KMS-11 (cell line): ENCODE measurements at regions not wholly inside any gene's neighbourhood (a gene's known extent, or its start where the extent isn't known, plus 50 kb on each side); places are given as distances from the start of the nearest gene placed in this dataset.
"Not testable (repeated sequence)": the region's sequence is repeated elsewhere in the genome, so short reads cannot be mapped to it uniquely, and the experiment has no call there.

Experiments used
- H2AFZ ChIP-seq: fragments of 200-600 bp; sonication (generic); 2 replicates; pipeline ENCODE4 v1.6.1; 2016; ENCODE audit warnings: antibody characterized with exemption, mixed run types, low read depth
- H3K27ac ChIP-seq: fragments of 200-600 bp; sonication (generic); 2 replicates; pipeline ENCODE4 v1.6.1; 2016; ENCODE audit warnings: mild to moderate bottlenecking, mixed run types
- H3K27me3 ChIP-seq: fragments of 200-600 bp; sonication (generic); 2 replicates; pipeline ENCODE4 v1.6.1; 2017; ENCODE audit warnings: mild to moderate bottlenecking, low read depth, mixed run types, moderate library complexity; ENCODE audit not compliant: insufficient read depth
- H3K36me3 ChIP-seq: fragments of 200-600 bp; sonication (generic); 2 replicates; pipeline ENCODE4 v1.6.1; 2017; ENCODE audit warnings: mild to moderate bottlenecking, mixed run types; ENCODE audit not compliant: insufficient read depth
- H3K4me1 ChIP-seq: fragments of 200-600 bp; sonication (generic); 2 replicates; pipeline ENCODE4 v1.6.1; 2016; ENCODE audit warnings: mild to moderate bottlenecking, low read depth, mixed run types; ENCODE audit not compliant: poor library complexity, severe bottlenecking
- H3K4me2 ChIP-seq: fragments of 200-600 bp; sonication (generic); 2 replicates; pipeline ENCODE4 v1.7.0; 2016; ENCODE audit warnings: mild to moderate bottlenecking, mixed run types
- H3K4me3 ChIP-seq: fragments of 200-600 bp; sonication (generic); IDR thresholded peaks from 2 replicates; pipeline ENCODE4 v1.6.1; 2017; ENCODE audit warnings: low read depth, low read length, mixed read lengths; ENCODE audit not compliant: insufficient read depth
- H3K79me2 ChIP-seq: fragments of 200-600 bp; sonication (generic); 2 replicates; pipeline ENCODE4 v1.6.1; 2016; ENCODE audit warnings: low read depth, mixed run types; ENCODE audit not compliant: insufficient read depth
- H3K9ac ChIP-seq: fragments of 200-600 bp; sonication (generic); 2 replicates; pipeline ENCODE4 v1.6.1; 2016; ENCODE audit warnings: mild to moderate bottlenecking, mixed run types
- H4K20me1 ChIP-seq: fragments of 200-600 bp; sonication (generic); 2 replicates; pipeline ENCODE4 v1.6.1; 2016; ENCODE audit warnings: mild to moderate bottlenecking, mixed run types; ENCODE audit not compliant: insufficient read depth
- CTCF ChIP-seq: fragments of 200-600 bp; sonication (generic); conservative IDR thresholded peaks from 2 replicates; pipeline ENCODE4 v1.6.1; 2017; ENCODE audit warnings: low read depth, mild to moderate bottlenecking, antibody characterized with exemption, low read length, moderate library complexity, mixed read lengths

GRCh38 chrX:77347572-77347971 is 99.6 kb upstream of the FGF16 start:
- Histone ChIP-seq H2AFZ (no peak overlapping the region), H3K79me2 (no peaks in the 10 kb centered on the region), H3K4me2 (no peak overlapping the region), H3K4me3 (no peak overlapping the region), H3K36me3 (no peaks in the 10 kb centered on the region), H4K20me1 (no peaks in the 10 kb centered on the region), H3K4me1 (no peaks in the 10 kb centered on the region), H3K9ac (no peak overlapping the region), H3K27me3 (no peaks in the 10 kb centered on the region), H3K27ac (no peak overlapping the region)
- TF ChIP-seq CTCF: no peak

DNA sequence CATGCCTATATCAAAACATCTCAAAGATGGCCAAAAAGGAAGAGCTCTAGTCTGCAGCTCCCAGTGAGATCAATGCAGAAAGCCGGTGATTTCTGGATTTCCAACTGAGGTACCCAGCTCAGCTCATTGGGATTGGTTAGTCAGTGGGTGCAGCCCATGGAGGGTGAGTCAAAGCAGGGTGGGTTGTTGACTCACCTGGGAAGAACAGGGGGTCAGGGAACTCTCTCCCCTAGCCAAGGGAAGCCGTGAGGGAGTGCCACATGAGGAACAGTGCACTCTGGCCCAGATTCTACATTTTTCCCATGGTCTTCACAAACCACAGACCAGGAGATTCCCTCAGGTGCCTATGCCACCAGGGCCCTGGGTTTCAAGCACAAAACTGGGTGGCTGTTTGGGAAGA is 57.3 kb upstream of the FGF16 start:
- no peak overlapping the region for H3K4me3 ChIP-seq
- no peak overlapping the region for H2AFZ ChIP-seq
- no peaks in the 10 kb centered on the region for H4K20me1 ChIP-seq
- no peak overlapping the region for H3K27ac ChIP-seq
- H3K9ac ChIP-seq: no peak overlapping the region
- no peak for TF ChIP-seq CTCF
- H3K4me1 ChIP-seq: no peaks in the 10 kb centered on the region
- no peaks in the 10 kb centered on the region for H3K36me3 ChIP-seq
- H3K79me2 ChIP-seq: no peaks in the 10 kb centered on the region
- H3K27me3 ChIP-seq: no peaks in the 10 kb centered on the region
- no peak overlapping the region for H3K4me2 ChIP-seq

DNA sequence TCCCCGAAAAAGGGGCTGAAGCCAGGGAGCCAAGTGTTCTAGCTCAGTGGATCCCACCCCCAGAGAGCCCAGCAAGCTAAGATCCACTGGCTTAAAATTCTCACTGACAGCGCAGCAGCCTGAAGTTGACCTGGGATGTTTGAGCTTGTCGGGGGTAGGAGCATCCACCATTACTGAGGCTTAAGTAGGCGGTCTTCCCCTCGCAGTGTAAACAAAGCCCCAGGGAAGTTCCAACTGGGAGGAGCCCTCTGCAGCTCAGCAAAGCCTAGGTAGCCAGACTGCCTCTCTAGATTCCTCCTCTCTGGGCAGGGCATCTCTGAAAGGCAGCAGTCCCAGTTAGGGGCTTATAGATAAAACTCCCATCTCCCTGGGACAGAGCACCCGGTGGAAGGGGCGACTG is 56.8 kb upstream of the FGF16 start:
- not testable (repeated sequence) for H3K4me2 ChIP-seq, H2AFZ ChIP-seq, H3K27me3 ChIP-seq, H3K27ac ChIP-seq, H3K4me3 ChIP-seq, H3K36me3 ChIP-seq, H4K20me1 ChIP-seq, H3K79me2 ChIP-seq, H3K9ac ChIP-seq, H3K4me1 ChIP-seq

DNA sequence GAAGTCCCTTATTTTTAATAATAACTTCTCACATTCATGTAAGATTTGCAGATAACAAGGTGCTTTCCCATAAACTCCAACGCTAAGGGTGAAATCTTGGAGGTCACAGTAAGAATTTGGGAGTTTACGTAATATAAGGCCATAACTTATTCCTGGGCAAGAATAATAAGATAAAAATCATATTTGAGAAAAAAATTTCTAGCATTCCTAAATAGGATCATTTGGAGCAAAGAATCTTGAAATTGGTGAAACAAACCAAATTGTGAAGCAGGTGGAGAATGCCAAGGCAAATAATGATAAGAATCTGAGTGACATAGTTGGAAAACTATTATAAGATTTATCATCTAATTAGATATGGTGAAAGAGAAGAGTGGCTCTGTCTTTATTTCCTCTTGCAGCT is 50.4 kb upstream of the FGF16 start:
- Histone ChIP-seq H3K4me2 (no peak overlapping the region), H3K27ac (no peak overlapping the region), H3K4me3 (no peak overlapping the region), H3K36me3 (no peaks in the 10 kb centered on the region), H2AFZ (no peak overlapping the region), H3K9ac (no peak overlapping the region), H4K20me1 (no peaks in the 10 kb centered on the region), H3K27me3 (no peaks in the 10 kb centered on the region), H3K4me1 (no peaks in the 10 kb centered on the region), H3K79me2 (no peaks in the 10 kb centered on the region)
- TF ChIP-seq CTCF: no peak
